PFSK-1 (cell line): ENCODE measurements at regions not wholly inside any gene's neighbourhood (a gene's known extent, or its start where the extent isn't known, plus 50 kb on each side); places are given as distances from the start of the nearest gene placed in this dataset.

ENCODE experiments used
- FOXP2 ChIP-seq: optimal IDR thresholded peaks from 2 replicates; pipeline ENCODE3; 2011; ENCODE audit warnings: borderline replicate concordance, control low read depth, inconsistent platforms; ENCODE audit not compliant: insufficient read depth; ENCODE audit errors: extremely low read length, extremely low read depth
- POLR2AphosphoS5 ChIP-seq: IDR thresholded peaks from 2 replicates; pipeline ENCODE4 v1.6.1; 2012; ENCODE audit warnings: low read depth, mild to moderate bottlenecking, control low read depth, low read length, moderate library complexity
- SIN3A ChIP-seq: IDR thresholded peaks from 2 replicates; pipeline ENCODE4 v1.6.1; 2012; ENCODE audit warnings: mild to moderate bottlenecking, low read length, moderate library complexity, borderline replicate concordance; ENCODE audit not compliant: insufficient read depth
- TAF1 ChIP-seq: IDR thresholded peaks from 2 replicates; pipeline ENCODE4 v1.6.1; 2012; ENCODE audit warnings: low read length, control low read depth, borderline replicate concordance; ENCODE audit not compliant: insufficient read depth
- TF ChIP-seq, protein P1 (sequence below), 2 experiments: IDR thresholded peaks; 2 replicates each; pipeline versions ENCODE4 v1.6.1 to v1.8.0; 2011 to 2012; ENCODE audit warnings: low read depth in 2 of 2, low read length in 2 of 2, control low read depth in 1 of 2, inconsistent platforms in 1 of 2, mild to moderate bottlenecking in 1 of 2, moderate library complexity in 1 of 2; ENCODE audit not compliant: insufficient read depth in 1 of 2

DNA sequence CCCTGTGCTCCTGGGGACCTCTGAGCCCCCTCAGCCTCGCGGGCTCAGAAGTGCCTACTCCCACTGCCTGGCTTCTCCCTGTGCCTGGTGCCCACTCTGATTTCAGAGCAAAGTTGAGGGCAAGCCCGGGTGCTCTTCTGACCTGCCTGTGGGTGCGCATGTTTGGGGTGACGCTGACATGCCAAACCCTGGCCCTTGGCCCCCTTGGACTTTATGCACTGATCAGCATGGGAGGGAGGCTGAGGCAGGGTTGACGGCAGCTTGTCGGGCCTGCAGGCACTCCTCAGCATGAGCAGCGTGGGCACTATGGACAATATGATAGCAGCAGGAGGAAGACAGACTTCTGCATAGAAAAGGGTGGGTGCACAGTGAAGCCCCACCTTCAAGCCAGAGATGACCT, 279.3 kb upstream of the KLF12 start:
- TF ChIP-seq TAF1 = no peak
- TF ChIP-seq POLR2AphosphoS5 = no peak
- TF ChIP-seq, protein P1, sequence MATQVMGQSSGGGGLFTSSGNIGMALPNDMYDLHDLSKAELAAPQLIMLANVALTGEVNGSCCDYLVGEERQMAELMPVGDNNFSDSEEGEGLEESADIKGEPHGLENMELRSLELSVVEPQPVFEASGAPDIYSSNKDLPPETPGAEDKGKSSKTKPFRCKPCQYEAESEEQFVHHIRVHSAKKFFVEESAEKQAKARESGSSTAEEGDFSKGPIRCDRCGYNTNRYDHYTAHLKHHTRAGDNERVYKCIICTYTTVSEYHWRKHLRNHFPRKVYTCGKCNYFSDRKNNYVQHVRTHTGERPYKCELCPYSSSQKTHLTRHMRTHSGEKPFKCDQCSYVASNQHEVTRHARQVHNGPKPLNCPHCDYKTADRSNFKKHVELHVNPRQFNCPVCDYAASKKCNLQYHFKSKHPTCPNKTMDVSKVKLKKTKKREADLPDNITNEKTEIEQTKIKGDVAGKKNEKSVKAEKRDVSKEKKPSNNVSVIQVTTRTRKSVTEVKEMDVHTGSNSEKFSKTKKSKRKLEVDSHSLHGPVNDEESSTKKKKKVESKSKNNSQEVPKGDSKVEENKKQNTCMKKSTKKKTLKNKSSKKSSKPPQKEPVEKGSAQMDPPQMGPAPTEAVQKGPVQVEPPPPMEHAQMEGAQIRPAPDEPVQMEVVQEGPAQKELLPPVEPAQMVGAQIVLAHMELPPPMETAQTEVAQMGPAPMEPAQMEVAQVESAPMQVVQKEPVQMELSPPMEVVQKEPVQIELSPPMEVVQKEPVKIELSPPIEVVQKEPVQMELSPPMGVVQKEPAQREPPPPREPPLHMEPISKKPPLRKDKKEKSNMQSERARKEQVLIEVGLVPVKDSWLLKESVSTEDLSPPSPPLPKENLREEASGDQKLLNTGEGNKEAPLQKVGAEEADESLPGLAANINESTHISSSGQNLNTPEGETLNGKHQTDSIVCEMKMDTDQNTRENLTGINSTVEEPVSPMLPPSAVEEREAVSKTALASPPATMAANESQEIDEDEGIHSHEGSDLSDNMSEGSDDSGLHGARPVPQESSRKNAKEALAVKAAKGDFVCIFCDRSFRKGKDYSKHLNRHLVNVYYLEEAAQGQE (IDR thresholded peaks at IDR 0.05; ENCODE audit: insufficient read depth in 1 of 2, low read depth in 2 of 2, low read length in 2 of 2) = no peak

DNA sequence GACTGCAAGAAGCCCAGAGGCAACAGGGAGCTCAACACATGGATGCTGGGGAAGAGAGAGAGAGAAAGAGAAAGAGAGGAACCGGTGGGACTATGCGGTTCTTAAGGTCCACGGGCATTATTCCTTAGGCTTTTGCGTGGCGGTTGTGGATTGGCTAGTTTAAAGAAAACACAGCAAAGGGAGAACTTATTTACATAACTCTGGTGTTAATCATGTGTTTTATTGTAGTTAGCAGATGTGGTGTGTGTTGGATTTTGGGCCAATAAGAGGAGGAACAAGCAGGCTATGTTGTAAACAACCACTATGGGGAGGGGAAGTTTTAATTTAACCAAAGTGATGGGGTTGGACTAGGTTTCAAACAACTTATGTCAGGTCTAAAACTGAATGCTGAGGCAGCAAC, 275.3 kb upstream of the KLF12 start:
- no peak for TF ChIP-seq SIN3A
- no peak for TF ChIP-seq FOXP2
- TF ChIP-seq TAF1 = no peak
- TF ChIP-seq, protein P1 (IDR thresholded peaks at IDR 0.05; ENCODE audit: insufficient read depth in 1 of 2, low read depth in 2 of 2, low read length in 2 of 2) = no peak
- TF ChIP-seq POLR2AphosphoS5 = no peak

DNA sequence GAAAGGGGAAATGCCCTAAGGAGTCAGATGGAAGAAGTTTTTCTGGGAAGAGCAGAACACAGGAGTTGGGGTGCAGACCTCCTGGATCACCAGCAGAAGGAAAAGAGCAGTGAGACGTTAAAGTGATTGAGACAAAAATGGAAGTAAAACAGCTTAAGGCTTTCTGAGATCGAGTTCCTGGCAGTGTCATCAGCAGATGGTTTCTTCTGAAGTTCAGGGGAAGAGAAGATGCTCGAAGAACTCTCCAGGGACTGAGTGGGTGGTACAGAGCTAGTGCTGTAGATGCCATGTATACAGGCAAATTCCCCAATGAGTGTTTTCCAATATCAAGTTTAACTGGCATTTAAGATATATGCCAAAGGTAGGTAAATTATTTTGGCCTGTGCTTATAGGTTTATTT, 272.2 kb upstream of the KLF12 start:
- TF ChIP-seq SIN3A (no peak), POLR2AphosphoS5 (no peak), FOXP2 (no peak), TAF1 (no peak)
- TF ChIP-seq, protein P1 (IDR thresholded peaks at IDR 0.05; ENCODE audit: insufficient read depth in 1 of 2, low read depth in 2 of 2, low read length in 2 of 2) = no peak

DNA sequence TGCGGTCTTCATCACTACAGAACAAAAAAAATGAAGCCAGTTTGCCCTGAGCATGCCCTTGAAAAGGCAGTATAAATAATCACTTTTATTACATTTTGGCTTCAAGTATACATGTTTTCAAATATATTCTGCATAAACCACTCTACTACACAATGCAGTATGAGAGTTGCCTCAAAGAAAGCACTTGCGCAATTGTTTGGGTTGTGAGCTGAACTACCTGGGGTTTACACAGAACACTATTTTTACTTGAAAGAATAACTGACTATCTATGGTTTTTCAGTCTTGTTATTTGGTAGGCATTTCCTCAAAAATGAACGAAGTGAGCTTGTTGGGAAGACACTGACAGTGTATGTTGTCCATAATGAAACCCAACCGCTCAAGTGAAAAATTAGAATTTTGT, 264.4 kb upstream of the KLF12 start:
- TF ChIP-seq, protein P1 (IDR thresholded peaks at IDR 0.05; ENCODE audit: insufficient read depth in 1 of 2, low read depth in 2 of 2, low read length in 2 of 2) = no peak
- no peak for TF ChIP-seq POLR2AphosphoS5
- TF ChIP-seq FOXP2 = no peak
- TF ChIP-seq TAF1 = no peak
- TF ChIP-seq SIN3A = no peak

DNA sequence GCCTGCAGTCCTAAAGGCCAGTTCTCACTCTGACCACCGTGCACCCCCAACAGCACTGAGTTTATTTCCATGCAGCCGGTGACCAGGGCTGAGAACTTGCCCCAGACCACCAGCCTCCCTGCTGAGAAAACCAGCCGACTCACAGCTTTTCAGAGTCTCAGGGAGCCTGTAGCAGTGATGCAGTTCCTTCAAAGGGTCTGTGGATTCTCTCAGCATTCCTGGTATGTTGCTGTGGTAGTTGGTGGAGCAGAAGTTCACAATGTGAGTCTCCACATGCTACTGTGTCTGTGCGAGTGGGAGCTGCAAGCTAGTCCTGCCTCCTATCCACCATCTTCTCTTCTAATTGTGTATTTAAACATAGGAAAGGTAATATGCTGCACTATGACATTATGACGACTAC, 254.9 kb upstream of the KLF12 start:
- TF ChIP-seq FOXP2 (no peak), SIN3A (no peak), POLR2AphosphoS5 (no peak), TAF1 (no peak)
- TF ChIP-seq, protein P1 (IDR thresholded peaks at IDR 0.05; ENCODE audit: insufficient read depth in 1 of 2, low read depth in 2 of 2, low read length in 2 of 2) = no peak
